ENCODE measurements at regions not wholly inside any gene's neighbourhood (a gene's known extent, or its start where the extent isn't known, plus 50 kb on each side); places are given as distances from the start of the nearest gene placed in this dataset.

- Mint-ChIP-seq H3K4me3 (ENCODE audit: unreplicated experiment) (no peak overlapping the region), H3K27me3 (ENCODE audit: unreplicated experiment) (no peaks in the 10 kb centered on the region), H3K36me3 (ENCODE audit: unreplicated experiment) (peaks cover 8% of the 10 kb centered on the region), H3K27ac (ENCODE audit: unreplicated experiment) (no peak overlapping the region), H3K9me3 (ENCODE audit: unreplicated experiment) (peaks cover 3% of the 10 kb centered on the region), H3K4me1 (ENCODE audit: low read depth, unreplicated experiment) (no peaks in the 10 kb centered on the region)
- DNase-seq: no peak
- no peak for TF ChIP-seq CTCF (IDR thresholded peaks at IDR 0.05; ENCODE audit: partially characterized antibody, unreplicated experiment)
Observed at GRCh38 chr6:154945271-154945890, 49.7 kb upstream of the TIAM2 start.

All from glutamatergic neuron (in vitro differentiated cells).